ENCODE measurements at regions not wholly inside any gene's neighbourhood (a gene's known extent, or its start where the extent isn't known, plus 50 kb on each side); places are given as distances from the start of the nearest gene placed in this dataset.

- ChIA-PET CTCF (no interaction called here), POLR2A (no interaction called here)
- BruUV-seq (replicated peaks) = no TSS peak
- ATAC-seq = no peak
- Histone ChIP-seq H3K4me3 (ENCODE audit: low read depth in 2 of 2, low read length in 2 of 2) (no peak overlapping the region), H3K4me1 (ENCODE audit: control insufficient read depth, insufficient read depth, low read length) (no peaks in the 10 kb centered on the region), H3K9me3 (ENCODE audit: control insufficient read depth, insufficient read depth, low read depth, low read length) (no peaks in the 10 kb centered on the region), H3K36me3 (ENCODE audit: control insufficient read depth, insufficient read depth, low read length) (no peaks in the 10 kb centered on the region), H3K27me3 (ENCODE audit: control insufficient read depth, insufficient read depth, low read length) (no peaks in the 10 kb centered on the region), H3K27ac (ENCODE audit: low read length) (no peak overlapping the region)
- intact Hi-C loops (cut with micrococcal nuclease; ENCODE audit: unreplicated experiment) (no loop called here), in situ Hi-C loops (cut with HindIII; ENCODE audit: low pct_unique_long_range_greater_than_20kb, low sequenced_read_pairs) (no loop called here)
- TF ChIP-seq POLR2AphosphoS5 (IDR thresholded peaks at IDR 0.05; ENCODE audit: low read depth, low read length) (no peak), TCF7L2 (IDR thresholded peaks at IDR 0.05; ENCODE audit: low read depth, low read length) (no peak), CTCF (IDR thresholded peaks at IDR 0.05) (no peak), REST (IDR thresholded peaks at IDR 0.05; ENCODE audit: insufficient read depth in 1 of 2, low read depth in 2 of 2, low read length in 1 of 2) (no peak), SIN3A (IDR thresholded peaks at IDR 0.05; ENCODE audit: borderline replicate concordance, insufficient read depth, low read depth, low read length) (no peak)
- no peak for DNase-seq (ENCODE audit: low read depth, low spot score)
Observed at GRCh38 chr2:83331810-83332209, 1127.3 kb downstream of the SUCLG1 start.

GRCh38 chr2:83323038-83323437 is 1136.0 kb downstream of the SUCLG1 start:
- intact Hi-C loops (cut with micrococcal nuclease; ENCODE audit: unreplicated experiment) = no loop called here
- no peaks in the 10 kb centered on the region for H3K9me3 ChIP-seq (ENCODE audit: control insufficient read depth, insufficient read depth, low read depth, low read length)
- no peaks in the 10 kb centered on the region for H3K27me3 ChIP-seq (ENCODE audit: control insufficient read depth, insufficient read depth, low read length)
- ATAC-seq (no peak), DNase-seq (ENCODE audit: low read depth, low spot score) (no peak)
- POLR2A ChIA-PET = no interaction called here
- BruUV-seq (replicated peaks) = no TSS peak
- no peaks in the 10 kb centered on the region for H3K36me3 ChIP-seq (ENCODE audit: control insufficient read depth, insufficient read depth, low read length)
- CTCF ChIA-PET = no interaction called here
- in situ Hi-C loops (cut with HindIII; ENCODE audit: low pct_unique_long_range_greater_than_20kb, low sequenced_read_pairs) = no loop called here
- no peak overlapping the region for H3K4me3 ChIP-seq (ENCODE audit: low read depth in 2 of 2, low read length in 2 of 2)
- TF ChIP-seq REST (IDR thresholded peaks at IDR 0.05; ENCODE audit: insufficient read depth in 1 of 2, low read depth in 2 of 2, low read length in 1 of 2) (no peak), CTCF (IDR thresholded peaks at IDR 0.05) (no peak), TCF7L2 (IDR thresholded peaks at IDR 0.05; ENCODE audit: low read depth, low read length) (no peak), POLR2AphosphoS5 (IDR thresholded peaks at IDR 0.05; ENCODE audit: low read depth, low read length) (no peak), SIN3A (IDR thresholded peaks at IDR 0.05; ENCODE audit: borderline replicate concordance, insufficient read depth, low read depth, low read length) (no peak)
- no peaks in the 10 kb centered on the region for H3K4me1 ChIP-seq (ENCODE audit: control insufficient read depth, insufficient read depth, low read length)
- no peak overlapping the region for H3K27ac ChIP-seq (ENCODE audit: low read length)

Measured in Panc1 (cell line).